ENCODE measurements at regions not wholly inside any gene's neighbourhood (a gene's known extent, or its start where the extent isn't known, plus 50 kb on each side); places are given as distances from the start of the nearest gene placed in this dataset.

DNA sequence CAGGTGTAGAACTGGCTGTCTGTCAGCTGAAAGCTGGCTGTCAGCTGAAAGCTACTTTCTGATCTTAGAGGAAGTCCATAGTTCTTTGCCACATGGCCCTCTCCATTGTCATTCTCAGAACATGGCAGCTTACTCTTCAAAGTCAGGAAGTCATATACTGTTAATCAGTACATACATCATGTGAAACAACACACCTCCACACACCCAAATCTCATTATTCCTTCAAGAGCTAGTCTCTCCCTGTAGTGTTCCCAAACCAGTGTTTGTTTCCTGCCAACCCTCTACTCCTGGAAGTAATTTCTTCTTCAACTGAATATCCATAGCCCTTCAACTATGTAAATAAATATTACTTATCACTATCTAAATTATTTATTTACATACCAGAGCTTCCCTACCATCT is 58.9 kb downstream of the OR5AK2 start:
- TF ChIP-seq EP300 (IDR thresholded peaks at IDR 0.05) = no peak
- no peak for TF ChIP-seq POLR2AphosphoS5 (IDR thresholded peaks at IDR 0.05)
- no peak for TF ChIP-seq POLR2A (IDR thresholded peaks at IDR 0.05; ENCODE audit: low read depth)
- TF ChIP-seq, protein P1, sequence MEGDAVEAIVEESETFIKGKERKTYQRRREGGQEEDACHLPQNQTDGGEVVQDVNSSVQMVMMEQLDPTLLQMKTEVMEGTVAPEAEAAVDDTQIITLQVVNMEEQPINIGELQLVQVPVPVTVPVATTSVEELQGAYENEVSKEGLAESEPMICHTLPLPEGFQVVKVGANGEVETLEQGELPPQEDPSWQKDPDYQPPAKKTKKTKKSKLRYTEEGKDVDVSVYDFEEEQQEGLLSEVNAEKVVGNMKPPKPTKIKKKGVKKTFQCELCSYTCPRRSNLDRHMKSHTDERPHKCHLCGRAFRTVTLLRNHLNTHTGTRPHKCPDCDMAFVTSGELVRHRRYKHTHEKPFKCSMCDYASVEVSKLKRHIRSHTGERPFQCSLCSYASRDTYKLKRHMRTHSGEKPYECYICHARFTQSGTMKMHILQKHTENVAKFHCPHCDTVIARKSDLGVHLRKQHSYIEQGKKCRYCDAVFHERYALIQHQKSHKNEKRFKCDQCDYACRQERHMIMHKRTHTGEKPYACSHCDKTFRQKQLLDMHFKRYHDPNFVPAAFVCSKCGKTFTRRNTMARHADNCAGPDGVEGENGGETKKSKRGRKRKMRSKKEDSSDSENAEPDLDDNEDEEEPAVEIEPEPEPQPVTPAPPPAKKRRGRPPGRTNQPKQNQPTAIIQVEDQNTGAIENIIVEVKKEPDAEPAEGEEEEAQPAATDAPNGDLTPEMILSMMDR (IDR thresholded peaks at IDR 0.05) = no peak
- H3K27me3 ChIP-seq = no peaks in the 10 kb centered on the region
- H3K9me3 ChIP-seq = peaks cover 0 to 14% (median 0%) of the 10 kb centered on the region in 4 donors
- no peaks in the 10 kb centered on the region for H3K4me1 ChIP-seq
- H3K4me3 ChIP-seq = no peak overlapping the region
- DNase-seq (ENCODE audit: extremely low spot score) = no peak
- no peak overlapping the region for H3K27ac ChIP-seq (replicated peaks in 1 of 4)
- no peaks in the 10 kb centered on the region for H3K36me3 ChIP-seq
- intact Hi-C loops (cut with DNase I) = no loop called here

DNA sequence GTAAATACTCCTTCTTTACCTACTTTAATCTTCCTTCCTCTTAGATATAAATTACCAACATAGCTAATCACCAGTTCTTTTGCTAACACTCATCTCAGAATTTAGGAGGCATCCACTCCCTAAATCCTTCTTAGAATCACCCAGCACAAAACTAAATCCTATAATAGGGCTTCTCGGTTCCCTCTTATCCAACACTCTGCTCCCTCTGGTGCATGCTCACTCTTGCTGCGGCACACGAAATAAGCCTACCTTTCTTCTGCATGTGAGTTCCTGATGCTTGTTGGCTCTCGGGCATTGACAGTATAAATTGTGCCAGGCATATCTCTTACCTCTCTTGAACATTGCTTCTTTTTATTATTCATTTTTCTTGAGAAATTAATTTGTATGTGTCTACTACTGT is 61.0 kb downstream of the OR5AK2 start:
- no peaks in the 10 kb centered on the region for H3K9me3 ChIP-seq
- TF ChIP-seq POLR2A (IDR thresholded peaks at IDR 0.05; ENCODE audit: low read depth) (no peak), EP300 (IDR thresholded peaks at IDR 0.05) (no peak), POLR2AphosphoS5 (IDR thresholded peaks at IDR 0.05) (no peak)
- TF ChIP-seq, protein P1 (IDR thresholded peaks at IDR 0.05) = no peak
- no peaks in the 10 kb centered on the region for H3K4me1 ChIP-seq
- no peak for DNase-seq (ENCODE audit: extremely low spot score)
- no peak overlapping the region for H3K4me3 ChIP-seq
- 88% methylated on average over 4 of the region's 4 CpGs for WGBS
- H3K27me3 ChIP-seq = no peaks in the 10 kb centered on the region
- H3K27ac ChIP-seq (replicated peaks in 1 of 4) = no peak overlapping the region
- intact Hi-C loops (cut with DNase I) = no loop called here
- no peaks in the 10 kb centered on the region for H3K36me3 ChIP-seq

- DNase-seq (ENCODE audit: extremely low spot score) = no peak
- intact Hi-C loops (cut with DNase I) = no loop called here
- H3K4me1 ChIP-seq = no peaks in the 10 kb centered on the region
- no peaks in the 10 kb centered on the region for H3K36me3 ChIP-seq
- no peaks in the 10 kb centered on the region for H3K9me3 ChIP-seq
- TF ChIP-seq EP300 (IDR thresholded peaks at IDR 0.05) (no peak), POLR2A (IDR thresholded peaks at IDR 0.05; ENCODE audit: low read depth) (no peak), POLR2AphosphoS5 (IDR thresholded peaks at IDR 0.05) (no peak)
- TF ChIP-seq, protein P1 (IDR thresholded peaks at IDR 0.05) = no peak
- no peak overlapping the region for H3K27ac ChIP-seq (replicated peaks in 1 of 4)
- H3K27me3 ChIP-seq = no peaks in the 10 kb centered on the region
- no peak overlapping the region for H3K4me3 ChIP-seq
Observed at GRCh38 chr11:57054817-57055216, 66.1 kb downstream of the OR5AK2 start.

DNA sequence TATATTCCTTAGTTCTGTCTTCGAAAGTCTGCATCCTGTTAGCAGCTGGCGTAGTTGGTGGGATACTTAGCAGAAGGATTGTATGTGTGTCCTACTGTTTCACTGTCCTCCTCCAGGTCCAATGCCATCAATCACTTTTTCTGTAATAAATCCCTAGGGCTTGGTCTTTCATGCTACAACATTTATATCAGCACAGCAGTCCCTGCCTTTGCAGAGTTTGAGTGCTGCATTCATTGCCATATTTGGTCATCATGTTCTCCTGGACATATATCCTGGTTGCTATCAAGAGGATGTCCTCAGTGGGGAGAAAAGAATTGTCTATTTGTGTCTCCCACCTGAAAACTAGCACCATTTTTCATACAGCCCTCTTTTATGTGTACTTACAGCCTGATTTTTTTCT is 67.0 kb downstream of the OR5AK2 start:
- no peaks in the 10 kb centered on the region for H3K27me3 ChIP-seq
- no peak for DNase-seq (ENCODE audit: extremely low spot score)
- WGBS = 92% methylated on average over 2 of the region's 2 CpGs
- no peaks in the 10 kb centered on the region for H3K9me3 ChIP-seq
- no peaks in the 10 kb centered on the region for H3K36me3 ChIP-seq
- intact Hi-C loops (cut with DNase I) = no loop called here
- TF ChIP-seq POLR2AphosphoS5 (IDR thresholded peaks at IDR 0.05) (no peak), POLR2A (IDR thresholded peaks at IDR 0.05; ENCODE audit: low read depth) (no peak), EP300 (IDR thresholded peaks at IDR 0.05) (no peak)
- TF ChIP-seq, protein P1 (IDR thresholded peaks at IDR 0.05) = no peak
- H3K27ac ChIP-seq (replicated peaks in 1 of 4) = no peak overlapping the region
- no peak overlapping the region for H3K4me3 ChIP-seq
- no peaks in the 10 kb centered on the region for H3K4me1 ChIP-seq

DNA sequence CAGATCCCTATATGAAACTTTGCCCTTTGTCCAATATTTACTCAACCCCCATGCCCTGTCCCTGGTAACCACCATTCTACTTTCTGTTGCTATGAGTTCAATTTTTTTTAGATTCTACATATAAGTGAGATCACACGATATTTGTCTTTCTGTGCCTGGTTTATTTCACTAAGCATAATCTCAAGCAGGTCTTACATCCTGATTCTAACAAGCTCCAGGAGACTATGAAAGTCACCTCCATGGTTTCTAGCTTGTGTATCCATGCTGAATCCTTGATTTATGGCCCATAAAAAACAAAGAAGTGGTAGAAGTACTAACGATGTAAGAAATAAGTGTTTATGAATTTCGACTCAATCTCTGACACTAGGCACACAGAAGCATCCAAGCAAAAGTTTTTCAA is 68.0 kb downstream of the OR5AK2 start:
- DNase-seq (ENCODE audit: extremely low spot score) = no peak
- TF ChIP-seq POLR2AphosphoS5 (IDR thresholded peaks at IDR 0.05) (no peak), EP300 (IDR thresholded peaks at IDR 0.05) (no peak), POLR2A (IDR thresholded peaks at IDR 0.05; ENCODE audit: low read depth) (no peak)
- TF ChIP-seq, protein P1 (IDR thresholded peaks at IDR 0.05) = no peak
- 56% methylated on average over 3 of the region's 3 CpGs for WGBS
- peaks cover 0 to 6% (median 2%) of the 10 kb centered on the region in 4 donors for H3K9me3 ChIP-seq
- no peaks in the 10 kb centered on the region for H3K4me1 ChIP-seq
- H3K27me3 ChIP-seq = no peaks in the 10 kb centered on the region
- no peak overlapping the region for H3K27ac ChIP-seq (replicated peaks in 1 of 4)
- no peaks in the 10 kb centered on the region for H3K36me3 ChIP-seq
- H3K4me3 ChIP-seq = no peak overlapping the region
- intact Hi-C loops (cut with DNase I) = no loop called here
